OCI-LY7 (cell line): ENCODE measurements at regions not wholly inside any gene's neighbourhood (a gene's known extent, or its start where the extent isn't known, plus 50 kb on each side); places are given as distances from the start of the nearest gene placed in this dataset.

ENCODE experiments used
- EZH2phosphoT487 ChIP-seq: fragments of 200-600 bp; sonication (generic); IDR thresholded peaks from 2 replicates; pipeline ENCODE4 v1.6.1; 2018; ENCODE audit warnings: low read depth, borderline replicate concordance, mild to moderate bottlenecking, mixed run types, antibody characterized with exemption, low read length, moderate library complexity, mixed read lengths
- TF ChIP-seq, protein P1 (sequence below): fragments of 200-600 bp; sonication (generic); conservative IDR thresholded peaks from 2 replicates; pipeline ENCODE4 v1.5.1; 2014; ENCODE audit warnings: mild to moderate bottlenecking, antibody characterized with exemption, low read length, moderate library complexity, mixed read lengths

DNA sequence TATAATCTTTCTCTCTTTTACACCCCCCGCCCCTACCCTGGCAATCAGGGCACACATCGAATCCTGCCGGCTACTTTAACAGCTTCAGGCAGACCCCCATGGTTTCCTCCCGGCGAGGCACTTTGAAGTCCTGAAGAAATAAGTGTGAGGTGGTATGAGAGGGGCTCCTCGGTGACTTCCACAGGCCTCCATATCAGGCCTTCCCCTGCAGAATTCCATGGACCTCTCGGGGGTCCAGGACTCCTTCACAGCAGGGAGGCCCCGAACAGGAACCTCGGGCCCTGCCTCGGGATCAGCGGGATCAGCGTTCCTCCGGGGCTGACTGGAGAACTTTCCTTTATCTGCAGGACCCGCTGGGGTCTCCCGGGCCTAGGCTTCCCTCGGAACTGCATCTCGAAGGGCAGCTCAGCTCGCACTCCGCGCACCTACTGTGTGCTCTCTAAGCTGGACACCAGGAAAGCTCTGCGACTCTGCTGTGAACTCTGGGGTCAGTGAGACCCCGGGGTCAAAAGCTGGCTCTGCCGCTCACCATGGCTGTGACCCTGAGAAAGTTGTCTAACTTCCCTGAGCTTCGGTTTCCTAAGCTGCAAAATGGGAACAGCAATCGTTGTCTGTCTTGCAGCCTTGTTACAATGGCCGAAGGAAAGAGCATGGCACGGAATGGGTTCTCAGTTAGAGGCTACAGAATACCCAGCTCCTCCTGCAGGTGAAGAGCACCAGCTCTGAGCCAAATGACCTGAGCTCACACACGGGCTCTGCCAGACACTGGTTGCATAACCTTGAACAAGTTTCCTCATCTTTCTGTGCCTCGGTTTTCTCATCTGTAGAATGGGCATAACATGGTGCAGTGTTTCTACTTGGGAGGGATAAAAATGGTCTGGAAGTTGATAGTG is 97.4 kb upstream of the ID2 start:
- TF ChIP-seq, protein P1, sequence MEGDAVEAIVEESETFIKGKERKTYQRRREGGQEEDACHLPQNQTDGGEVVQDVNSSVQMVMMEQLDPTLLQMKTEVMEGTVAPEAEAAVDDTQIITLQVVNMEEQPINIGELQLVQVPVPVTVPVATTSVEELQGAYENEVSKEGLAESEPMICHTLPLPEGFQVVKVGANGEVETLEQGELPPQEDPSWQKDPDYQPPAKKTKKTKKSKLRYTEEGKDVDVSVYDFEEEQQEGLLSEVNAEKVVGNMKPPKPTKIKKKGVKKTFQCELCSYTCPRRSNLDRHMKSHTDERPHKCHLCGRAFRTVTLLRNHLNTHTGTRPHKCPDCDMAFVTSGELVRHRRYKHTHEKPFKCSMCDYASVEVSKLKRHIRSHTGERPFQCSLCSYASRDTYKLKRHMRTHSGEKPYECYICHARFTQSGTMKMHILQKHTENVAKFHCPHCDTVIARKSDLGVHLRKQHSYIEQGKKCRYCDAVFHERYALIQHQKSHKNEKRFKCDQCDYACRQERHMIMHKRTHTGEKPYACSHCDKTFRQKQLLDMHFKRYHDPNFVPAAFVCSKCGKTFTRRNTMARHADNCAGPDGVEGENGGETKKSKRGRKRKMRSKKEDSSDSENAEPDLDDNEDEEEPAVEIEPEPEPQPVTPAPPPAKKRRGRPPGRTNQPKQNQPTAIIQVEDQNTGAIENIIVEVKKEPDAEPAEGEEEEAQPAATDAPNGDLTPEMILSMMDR, result no peak
- TF ChIP-seq EZH2phosphoT487, result no peak
